AG10803 (cell line): ENCODE measurements at regions not wholly inside any gene's neighbourhood (a gene's known extent, or its start where the extent isn't known, plus 50 kb on each side); places are given as distances from the start of the nearest gene placed in this dataset.
A peak's percentile ranks its signal among the peaks of the same experiment; 100 is the strongest.

Experiments
- DNase-seq: peaks from one replicate; pipeline ENCODE4 v3.0.0; 2010; ENCODE audit warnings: low read depth
- H3K4me3 ChIP-seq: 2 replicates; pipeline ENCODE4 v1.5.1; 2011; ENCODE audit warnings: mild to moderate bottlenecking, low read length, control low read depth
- TF ChIP-seq, protein P1 (sequence below): conservative IDR thresholded peaks from 2 replicates; pipeline ENCODE4 v1.5.1; 2011; ENCODE audit warnings: mild to moderate bottlenecking, low read length, control low read depth, inconsistent platforms

DNA sequence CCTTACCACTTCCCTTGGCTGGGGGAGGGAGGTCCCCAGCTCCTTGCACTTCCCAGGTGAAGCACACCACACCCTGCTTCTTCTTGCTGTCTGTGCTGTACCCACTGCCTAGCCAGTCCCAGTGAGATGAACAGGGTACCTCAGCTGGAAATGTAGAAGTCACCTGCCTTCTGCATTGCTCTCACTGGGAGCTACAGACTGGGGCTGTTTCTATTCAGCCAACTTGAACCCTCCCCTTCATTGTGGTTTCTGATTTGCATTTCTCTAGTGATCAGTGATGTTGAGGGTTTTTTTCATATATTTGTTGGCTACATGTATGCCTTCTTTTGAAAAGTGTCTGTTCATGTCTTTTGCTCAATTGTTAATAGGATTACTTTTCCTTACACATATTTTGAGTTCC lies 222.8 kb downstream of the DDX3Y start:
- no peak overlapping the region for H3K4me3 ChIP-seq
- TF ChIP-seq, protein P1, sequence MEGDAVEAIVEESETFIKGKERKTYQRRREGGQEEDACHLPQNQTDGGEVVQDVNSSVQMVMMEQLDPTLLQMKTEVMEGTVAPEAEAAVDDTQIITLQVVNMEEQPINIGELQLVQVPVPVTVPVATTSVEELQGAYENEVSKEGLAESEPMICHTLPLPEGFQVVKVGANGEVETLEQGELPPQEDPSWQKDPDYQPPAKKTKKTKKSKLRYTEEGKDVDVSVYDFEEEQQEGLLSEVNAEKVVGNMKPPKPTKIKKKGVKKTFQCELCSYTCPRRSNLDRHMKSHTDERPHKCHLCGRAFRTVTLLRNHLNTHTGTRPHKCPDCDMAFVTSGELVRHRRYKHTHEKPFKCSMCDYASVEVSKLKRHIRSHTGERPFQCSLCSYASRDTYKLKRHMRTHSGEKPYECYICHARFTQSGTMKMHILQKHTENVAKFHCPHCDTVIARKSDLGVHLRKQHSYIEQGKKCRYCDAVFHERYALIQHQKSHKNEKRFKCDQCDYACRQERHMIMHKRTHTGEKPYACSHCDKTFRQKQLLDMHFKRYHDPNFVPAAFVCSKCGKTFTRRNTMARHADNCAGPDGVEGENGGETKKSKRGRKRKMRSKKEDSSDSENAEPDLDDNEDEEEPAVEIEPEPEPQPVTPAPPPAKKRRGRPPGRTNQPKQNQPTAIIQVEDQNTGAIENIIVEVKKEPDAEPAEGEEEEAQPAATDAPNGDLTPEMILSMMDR = no peak
- DNase-seq = no peak

GRCh38 chrY:13149148-13149547 lies 244.5 kb downstream of the DDX3Y start:
- H3K4me3 ChIP-seq = peak overlapping the region; percentile 43
- TF ChIP-seq, protein P1 = no peak
- DNase-seq = no peak

DNA sequence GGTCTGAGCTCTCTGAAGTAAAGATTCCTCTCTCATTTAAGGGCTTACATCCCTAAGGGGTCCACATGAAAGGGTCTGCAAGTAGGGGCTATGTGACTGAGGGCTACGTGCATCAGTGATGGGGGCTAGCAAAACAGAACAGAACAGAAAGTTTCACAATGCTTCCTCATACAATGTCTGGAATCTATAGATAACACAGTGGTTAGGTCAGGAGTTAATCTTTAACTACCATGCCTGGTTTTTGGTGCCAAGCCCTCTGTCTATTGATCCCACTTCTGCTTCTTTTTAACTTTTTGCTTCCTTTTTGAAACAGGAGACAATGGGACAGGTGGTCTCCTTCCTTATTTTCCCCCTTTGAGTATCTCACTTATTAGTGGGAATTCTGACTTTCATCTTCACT lies 263.0 kb downstream of the DDX3Y start:
- H3K4me3 ChIP-seq = no peak overlapping the region
- DNase-seq = no peak
- TF ChIP-seq, protein P1 = no peak

GRCh38 chrY:13168257-13168656 lies 263.6 kb downstream of the DDX3Y start:
- DNase-seq = no peak
- H3K4me3 ChIP-seq = no peak overlapping the region
- TF ChIP-seq, protein P1 = no peak
